Neuronal stem cell (in vitro differentiated cells): ENCODE measurements at regions not wholly inside any gene's neighbourhood (a gene's known extent, or its start where the extent isn't known, plus 50 kb on each side); places are given as distances from the start of the nearest gene placed in this dataset.

Source experiments
- DNase-seq: peaks from one replicate; pipeline ENCODE4 v3.0.0-alpha.2; 2013; ENCODE audit warnings: low spot score
- H2AFZ ChIP-seq: one replicate; pipeline ENCODE4 v1.6.1; 2013; ENCODE audit warnings: mild to moderate bottlenecking, low read length, inconsistent platforms
- H2AK5ac ChIP-seq: 2 replicates; pipeline ENCODE4 v1.6.1; 2013; ENCODE audit warnings: low read depth, mild to moderate bottlenecking, inconsistent platforms, low read length, moderate library complexity, mixed read lengths
- H2BK120ac ChIP-seq: 2 replicates; pipeline ENCODE4 v1.6.1; 2013; ENCODE audit warnings: low read depth, mild to moderate bottlenecking, inconsistent platforms, low read length, moderate library complexity, mixed read lengths
- H2BK12ac ChIP-seq: one replicate; pipeline ENCODE4 v1.6.1; 2013; ENCODE audit warnings: low read length, inconsistent platforms
- H2BK15ac ChIP-seq: 2 replicates; pipeline ENCODE4 v1.6.1; 2013; ENCODE audit warnings: mild to moderate bottlenecking, low read length, inconsistent platforms, mixed read lengths
- H2BK5ac ChIP-seq: one replicate; pipeline ENCODE4 v1.6.1; 2013; ENCODE audit warnings: inconsistent platforms, mild to moderate bottlenecking, low read length, moderate library complexity
- H3K14ac ChIP-seq: one replicate; pipeline ENCODE4 v1.6.1; 2013; ENCODE audit warnings: low read length, inconsistent platforms
- H3K18ac ChIP-seq: 2 replicates; pipeline ENCODE4 v1.6.1; 2013; ENCODE audit warnings: low read length, inconsistent platforms
- H3K23ac ChIP-seq: 2 replicates; pipeline ENCODE4 v1.6.1; 2013; ENCODE audit warnings: low read depth, mild to moderate bottlenecking, mixed read lengths, low read length, inconsistent platforms; ENCODE audit not compliant: poor library complexity
- H3K27ac ChIP-seq: replicated peaks from 3 replicates; pipeline ENCODE4 v1.5.1; 2013; ENCODE audit warnings: low read length, inconsistent platforms
- H3K27me3 ChIP-seq, 3 experiments: 2 replicates each; pipeline ENCODE4 v1.6.1; 2013; ENCODE audit warnings: low read length in 3 of 3, mild to moderate bottlenecking in 2 of 3, inconsistent platforms in 1 of 3, low read depth in 1 of 3, mixed read lengths in 1 of 3, moderate library complexity in 1 of 3; ENCODE audit not compliant: control insufficient read depth in 3 of 3, insufficient read depth in 3 of 3
- H3K36me3 ChIP-seq, 2 donors: replicated peaks in 1 of 2; 2 replicates each; pipeline ENCODE4 v1.6.1; 2013; ENCODE audit warnings: low read length in 2 of 2; ENCODE audit not compliant: control insufficient read depth in 2 of 2, insufficient read depth in 2 of 2
- H3K4ac ChIP-seq: 2 replicates; pipeline ENCODE4 v1.6.1; 2013; ENCODE audit warnings: inconsistent platforms, mild to moderate bottlenecking, low read length, moderate library complexity
- H3K4me1 ChIP-seq, 2 donors: 1 replicate in 1 of 2; 2 replicates in 1 of 2; pipeline ENCODE4 v1.6.1; 2013; ENCODE audit warnings: low read length in 2 of 2, low read depth in 1 of 2; ENCODE audit not compliant: control insufficient read depth in 2 of 2, insufficient read depth in 1 of 2
- H3K4me2 ChIP-seq: one replicate; pipeline ENCODE4 v1.6.1; 2013; ENCODE audit warnings: mild to moderate bottlenecking, low read length, inconsistent platforms; ENCODE audit not compliant: insufficient read depth, poor library complexity, severe bottlenecking
- H3K4me3 ChIP-seq, 2 donors: 2 replicates each; pipeline ENCODE4 v1.5.1; 2013; ENCODE audit warnings: low read length in 2 of 2, mild to moderate bottlenecking in 2 of 2, inconsistent platforms in 1 of 2, moderate library complexity in 1 of 2
- H3K79me1 ChIP-seq: one replicate; pipeline ENCODE4 v1.6.1; 2013; ENCODE audit warnings: low read depth, mild to moderate bottlenecking, inconsistent platforms, low read length, moderate library complexity
- H3K9ac ChIP-seq: one replicate; pipeline ENCODE4 v1.6.1; 2013; ENCODE audit warnings: mild to moderate bottlenecking, low read depth, low read length, inconsistent platforms; ENCODE audit not compliant: poor library complexity
- H3K9me3 ChIP-seq, 2 donors: replicated peaks in 1 of 2; 2 replicates each; pipeline versions ENCODE3 to v1.6.1; 2013; ENCODE audit warnings: low read length in 2 of 2, mild to moderate bottlenecking in 2 of 2, inconsistent platforms in 1 of 2, low read depth in 1 of 2, mixed read lengths in 1 of 2, moderate library complexity in 1 of 2; ENCODE audit not compliant: control insufficient read depth in 2 of 2, insufficient read depth in 1 of 2
- H4K8ac ChIP-seq: one replicate; pipeline ENCODE4 v1.6.1; 2013; ENCODE audit warnings: low read depth, mild to moderate bottlenecking, inconsistent platforms, low read length, moderate library complexity
- H4K91ac ChIP-seq: one replicate; pipeline ENCODE4 v1.6.1; 2013; ENCODE audit warnings: low read length, low read depth, mild to moderate bottlenecking, inconsistent platforms; ENCODE audit not compliant: poor library complexity
- WGBS, 2 donors: extraction: QIAGEN DNeasy Blood & Tissue Kit; methylation state at CpG; one replicate each; pipeline ENCODE4 v1.1.7; 2013; ENCODE audit warnings: missing lambda C conversion rate in 2 of 2, mixed read lengths in 1 of 2; ENCODE audit not compliant: insufficient read length in 2 of 2, insufficient replicate concordance in 1 of 2; ENCODE audit errors: extremely low coverage in 2 of 2; 5-methylcytosine and 5-hydroxymethylcytosine counted together

DNA sequence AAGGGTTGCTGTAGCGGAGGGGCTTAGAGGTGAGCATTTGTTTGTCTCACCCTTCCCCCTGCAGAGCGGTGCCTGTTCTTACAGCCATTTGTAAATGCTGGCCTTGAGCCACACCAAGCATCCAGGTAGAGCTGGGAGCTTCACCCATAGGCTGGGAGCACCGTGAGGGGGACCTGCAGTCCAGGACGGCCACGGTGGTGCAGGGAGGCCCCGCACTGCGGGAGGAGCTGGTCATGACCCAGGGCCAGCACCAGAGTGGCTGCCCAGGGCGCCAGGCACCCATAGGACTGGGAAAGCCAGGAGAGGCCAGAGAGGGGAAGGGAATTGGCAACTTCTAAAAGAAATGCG is 197.3 kb upstream of the ADAMTS16 start:
- Histone ChIP-seq H3K4me3 (no peak overlapping the region), H2AFZ (no peak overlapping the region), H3K4ac (no peak overlapping the region), H3K36me3 (no peaks in the 10 kb centered on the region), H3K9me3 (no peaks in the 10 kb centered on the region), H3K79me1 (no peaks in the 10 kb centered on the region), H3K4me2 (no peak overlapping the region), H3K4me1 (peaks cover 0 to 2% of the 10 kb centered on the region in 2 donors), H3K14ac (no peak overlapping the region), H3K18ac (no peak overlapping the region), H4K8ac (no peak overlapping the region), H3K23ac (no peak overlapping the region), H3K27me3 (peaks cover 0 to 2% (median 0%) of the 10 kb centered on the region in 3 experiments), H2BK120ac (no peak overlapping the region), H2BK5ac (no peak overlapping the region), H3K9ac (no peak overlapping the region), H2BK15ac (peak overlapping the region; percentile 59), H2BK12ac (no peak overlapping the region), H2AK5ac (no peak overlapping the region), H3K27ac (no peak overlapping the region), H4K91ac (no peak overlapping the region)
- WGBS, 2 donors = no CpG with 5 or more reads among the region's 9 CpGs
- DNase-seq = no peak

- Histone ChIP-seq H4K8ac (no peak overlapping the region), H2AK5ac (no peak overlapping the region), H3K9ac (no peak overlapping the region), H3K4ac (no peak overlapping the region), H3K27me3 (peaks cover 0 to 2% (median 0%) of the 10 kb centered on the region in 3 experiments), H4K91ac (no peak overlapping the region), H3K14ac (no peak overlapping the region), H3K9me3 (no peaks in the 10 kb centered on the region), H2BK12ac (no peak overlapping the region), H3K18ac (no peak overlapping the region), H3K36me3 (no peaks in the 10 kb centered on the region), H3K23ac (no peak overlapping the region), H2BK120ac (no peak overlapping the region), H3K4me2 (no peak overlapping the region), H3K4me3 (no peak overlapping the region), H3K27ac (no peak overlapping the region), H3K4me1 (peaks cover 0 to 2% of the 10 kb centered on the region in 2 donors), H2AFZ (no peak overlapping the region), H3K79me1 (no peaks in the 10 kb centered on the region), H2BK5ac (no peak overlapping the region), H2BK15ac (no peak overlapping the region)
- no peak for DNase-seq
- WGBS, 2 donors = no CpG with 5 or more reads among the region's 7 CpGs
These were observed 194.8 kb upstream of the ADAMTS16 start for GRCh38 chr5:4945296-4945695.

DNA sequence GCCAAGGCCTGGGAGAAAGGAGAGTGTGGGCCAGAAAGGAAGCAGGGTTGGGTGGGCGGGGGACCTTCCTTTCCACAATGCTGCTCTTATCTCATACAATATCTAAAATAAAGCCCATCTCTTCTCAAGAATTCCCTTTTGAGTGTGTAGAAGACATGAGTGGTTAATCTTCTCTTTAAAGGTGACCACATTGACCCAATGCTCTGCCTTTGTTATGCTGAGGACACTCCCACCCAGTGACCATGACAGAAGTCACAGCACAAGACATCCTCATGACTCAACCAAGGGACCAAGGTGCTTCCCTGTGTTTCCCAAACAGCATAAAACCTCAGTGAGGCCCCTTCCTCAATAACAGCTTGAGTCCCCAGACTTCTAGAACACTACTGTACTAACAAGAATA is 193.0 kb upstream of the ADAMTS16 start:
- Histone ChIP-seq H3K36me3 (no peaks in the 10 kb centered on the region), H3K27ac (no peak overlapping the region), H3K4me1 (peaks cover 0 to 2% of the 10 kb centered on the region in 2 donors), H3K23ac (no peak overlapping the region), H3K18ac (no peak overlapping the region), H2BK12ac (no peak overlapping the region), H3K4me3 (no peak overlapping the region), H2BK5ac (no peak overlapping the region), H3K9ac (no peak overlapping the region), H3K27me3 (peaks cover 0 to 2% (median 0%) of the 10 kb centered on the region in 3 experiments), H3K9me3 (no peaks in the 10 kb centered on the region), H3K4me2 (no peak overlapping the region), H4K91ac (no peak overlapping the region), H4K8ac (no peak overlapping the region), H3K4ac (no peak overlapping the region), H2BK120ac (no peak overlapping the region), H2AFZ (no peak overlapping the region), H2AK5ac (no peak overlapping the region), H3K14ac (no peak overlapping the region), H3K79me1 (no peaks in the 10 kb centered on the region), H2BK15ac (no peak overlapping the region)
- no peak for DNase-seq
- WGBS, 2 donors = no CpG with 5 or more reads among the region's 1 CpG

DNA sequence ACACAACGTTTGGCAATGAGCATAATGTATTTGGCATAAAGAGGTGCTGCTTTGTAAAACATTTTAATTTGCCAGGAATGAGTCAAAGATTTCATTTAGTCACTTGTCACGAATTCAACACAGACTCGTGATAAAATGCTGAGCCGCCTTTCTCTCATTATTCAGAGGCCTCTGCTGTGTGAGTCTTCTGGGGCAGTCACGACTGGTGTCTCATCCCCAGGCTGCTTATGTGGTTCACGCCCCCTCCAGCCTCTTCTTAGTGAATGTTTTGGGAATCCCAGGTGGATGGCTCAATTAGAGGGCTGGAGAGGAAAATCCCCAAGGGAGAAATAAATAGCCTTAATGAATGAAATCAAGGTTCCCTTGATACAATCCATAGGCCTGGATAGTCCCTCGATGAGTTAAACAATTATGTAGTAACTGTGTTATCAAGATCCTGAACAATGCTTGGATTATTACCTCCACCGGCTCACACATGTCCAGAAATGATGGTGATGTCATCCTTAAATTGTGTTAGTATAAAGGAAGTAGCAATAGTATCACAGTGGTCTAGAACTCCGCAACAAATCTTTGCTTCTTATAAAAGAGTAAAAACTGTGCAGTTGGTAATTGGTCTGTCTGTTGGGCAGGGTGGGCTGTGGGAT is 192.1 kb upstream of the ADAMTS16 start:
- no peak for DNase-seq
- no CpG with 5 or more reads among the region's 9 CpGs for WGBS, 2 donors
- Histone ChIP-seq H3K14ac (no peak overlapping the region), H3K4ac (no peak overlapping the region), H2BK120ac (no peak overlapping the region), H3K9ac (no peak overlapping the region), H4K8ac (no peak overlapping the region), H2AK5ac (no peak overlapping the region), H3K18ac (no peak overlapping the region), H3K27me3 (peaks cover 0 to 2% (median 0%) of the 10 kb centered on the region in 3 experiments), H2BK15ac (no peak overlapping the region), H3K23ac (no peak overlapping the region), H3K4me1 (no peaks in the 10 kb centered on the region), H3K27ac (no peak overlapping the region), H3K9me3 (no peaks in the 10 kb centered on the region), H2BK12ac (no peak overlapping the region), H3K36me3 (no peaks in the 10 kb centered on the region), H3K4me3 (no peak overlapping the region), H2BK5ac (no peak overlapping the region), H4K91ac (no peak overlapping the region), H2AFZ (no peak overlapping the region), H3K79me1 (no peaks in the 10 kb centered on the region), H3K4me2 (no peak overlapping the region)
